ENCODE measurements at regions not wholly inside any gene's neighbourhood (a gene's known extent, or its start where the extent isn't known, plus 50 kb on each side); places are given as distances from the start of the nearest gene placed in this dataset.
"Not testable (repeated sequence)": the region's sequence is repeated elsewhere in the genome, so short reads cannot be mapped to it uniquely, and the experiment has no call there.

GRCh38 chr1:60489916-60490480 is 416.4 kb upstream of the C1orf87 start:
- not testable (repeated sequence) for TF ChIP-seq CTCF (tag by site-specific recombination; IDR thresholded peaks at IDR 0.05); ZSCAN23 (tag by site-specific recombination; IDR thresholded peaks at IDR 0.05); ZNF174 (tag by site-specific recombination; IDR thresholded peaks at IDR 0.05); SALL2 (tag by site-specific recombination; IDR thresholded peaks at IDR 0.05; ENCODE audit: borderline replicate concordance)
- TF ChIP-seq, protein P1, sequence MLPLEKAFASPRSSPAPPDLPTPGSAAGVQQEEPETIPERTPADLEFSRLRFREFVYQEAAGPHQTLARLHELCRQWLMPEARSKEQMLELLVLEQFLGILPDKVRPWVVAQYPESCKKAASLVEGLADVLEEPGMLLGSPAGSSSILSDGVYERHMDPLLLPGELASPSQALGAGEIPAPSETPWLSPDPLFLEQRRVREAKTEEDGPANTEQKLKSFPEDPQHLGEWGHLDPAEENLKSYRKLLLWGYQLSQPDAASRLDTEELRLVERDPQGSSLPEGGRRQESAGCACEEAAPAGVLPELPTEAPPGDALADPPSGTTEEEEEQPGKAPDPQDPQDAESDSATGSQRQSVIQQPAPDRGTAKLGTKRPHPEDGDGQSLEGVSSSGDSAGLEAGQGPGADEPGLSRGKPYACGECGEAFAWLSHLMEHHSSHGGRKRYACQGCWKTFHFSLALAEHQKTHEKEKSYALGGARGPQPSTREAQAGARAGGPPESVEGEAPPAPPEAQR (tag by site-specific recombination; IDR thresholded peaks at IDR 0.05): not testable (repeated sequence)

Data from HEK293 (cell line).